Calu3 (cell line): ENCODE measurements at regions not wholly inside any gene's neighbourhood (a gene's known extent, or its start where the extent isn't known, plus 50 kb on each side); places are given as distances from the start of the nearest gene placed in this dataset.

ENCODE experiments used
- BruUV-seq: library from RNA; stranded (reverse); fragments of 400-500 nt; replicated peaks from 2 replicates; lab custom pipeline; 2021; lab: Mats Ljungman, UMichigan
- CTCF ChIA-PET: fragments of 300-600 bp; sonication (Branson Sonifier 250); formaldehyde crosslinking; loops from one replicate; lab custom pipeline; 2022; ENCODE audit warnings: antibody characterized with exemption; lab: Charles Lee
- DNase-seq: peaks from one replicate; pipeline ENCODE4 v3.0.0; 2022
- H3K27ac Mint-ChIP-seq: one replicate; pipeline ENCODE4 v1.8.0; 2022; ENCODE audit warnings: mixed read lengths; ENCODE audit not compliant: unreplicated experiment
- H3K27me3 Mint-ChIP-seq: one replicate; pipeline ENCODE4 v1.8.0; 2022; ENCODE audit warnings: mixed read lengths; ENCODE audit not compliant: unreplicated experiment
- H3K36me3 Mint-ChIP-seq: one replicate; pipeline ENCODE4 v1.8.0; 2022; ENCODE audit warnings: mild to moderate bottlenecking, moderate library complexity, mixed read lengths; ENCODE audit not compliant: insufficient read depth, unreplicated experiment
- H3K4me1 Mint-ChIP-seq: one replicate; pipeline ENCODE4 v1.8.0; 2022; ENCODE audit warnings: mild to moderate bottlenecking, low read depth, mixed read lengths; ENCODE audit not compliant: unreplicated experiment
- H3K4me3 Mint-ChIP-seq: one replicate; pipeline ENCODE4 v1.8.0; 2022; ENCODE audit warnings: mild to moderate bottlenecking, low read depth, moderate library complexity, mixed read lengths; ENCODE audit not compliant: unreplicated experiment
- H3K9me3 Mint-ChIP-seq: one replicate; pipeline ENCODE4 v1.8.0; 2022; ENCODE audit warnings: low read depth, mixed read lengths; ENCODE audit not compliant: unreplicated experiment
- CTCF ChIP-seq: fragments of 200-600 bp; IDR thresholded peaks from one replicate; pipeline ENCODE4 v1.8.0; 2022; ENCODE audit warnings: antibody characterized with exemption; ENCODE audit not compliant: unreplicated experiment
- intact Hi-C: fragments of 100-400 bp; cut with micrococcal nuclease; formaldehyde crosslinking; loops from one replicate; pipeline ENCODE4 v1.10.0; 2022; ENCODE audit not compliant: unreplicated experiment

GRCh38 chr19:32097011-32097410 lies 248.4 kb upstream of the ZNF507 start:
- no peak for DNase-seq
- H3K9me3 Mint-ChIP-seq, result peaks cover 29% of the 10 kb centered on the region
- no peak overlapping the region for H3K4me3 Mint-ChIP-seq
- TF ChIP-seq CTCF, result no peak
- no peaks in the 10 kb centered on the region for H3K4me1 Mint-ChIP-seq
- intact Hi-C loops, result no loop called here
- CTCF ChIA-PET, result no interaction called here
- H3K36me3 Mint-ChIP-seq, result no peaks in the 10 kb centered on the region
- H3K27me3 Mint-ChIP-seq, result no peaks in the 10 kb centered on the region
- H3K27ac Mint-ChIP-seq, result no peak overlapping the region
- BruUV-seq, result no TSS peak

GRCh38 chr19:32097620-32098019 lies 247.8 kb upstream of the ZNF507 start:
- H3K4me3 Mint-ChIP-seq, result no peak overlapping the region
- H3K4me1 Mint-ChIP-seq, result no peaks in the 10 kb centered on the region
- no peak for DNase-seq
- CTCF ChIA-PET, result no interaction called here
- intact Hi-C loops, result no loop called here
- H3K9me3 Mint-ChIP-seq, result peaks cover 33% of the 10 kb centered on the region
- no peaks in the 10 kb centered on the region for H3K27me3 Mint-ChIP-seq
- no peak for TF ChIP-seq CTCF
- no TSS peak for BruUV-seq
- no peaks in the 10 kb centered on the region for H3K36me3 Mint-ChIP-seq
- no peak overlapping the region for H3K27ac Mint-ChIP-seq

- H3K9me3 Mint-ChIP-seq, result peaks cover 26% of the 10 kb centered on the region
- H3K4me1 Mint-ChIP-seq, result no peaks in the 10 kb centered on the region
- H3K36me3 Mint-ChIP-seq, result no peaks in the 10 kb centered on the region
- intact Hi-C loops, result no loop called here
- TF ChIP-seq CTCF, result no peak
- no peak for DNase-seq
- H3K27me3 Mint-ChIP-seq, result no peaks in the 10 kb centered on the region
- H3K27ac Mint-ChIP-seq, result no peak overlapping the region
- BruUV-seq, result no TSS peak
- CTCF ChIA-PET, result no interaction called here
- H3K4me3 Mint-ChIP-seq, result no peak overlapping the region
Measured at GRCh38 chr19:32098968-32099367, 246.4 kb upstream of the ZNF507 start.

GRCh38 chr19:32101206-32101605 lies 244.2 kb upstream of the ZNF507 start:
- CTCF ChIA-PET, result no interaction called here
- peaks cover 20% of the 10 kb centered on the region for H3K9me3 Mint-ChIP-seq

More at GRCh38 chr19:32101206-32101605, 244.2 kb upstream of the ZNF507 start:
- Mint-ChIP-seq H3K4me1 (no peaks in the 10 kb centered on the region), H3K27me3 (no peaks in the 10 kb centered on the region), H3K4me3 (no peak overlapping the region), H3K36me3 (no peaks in the 10 kb centered on the region), H3K27ac (no peak overlapping the region)
- intact Hi-C loops, result no loop called here
- no TSS peak for BruUV-seq
- DNase-seq, result no peak
- TF ChIP-seq CTCF, result no peak
